Sigmoid colon (tissue), 6 donors: ENCODE measurements at regions not wholly inside any gene's neighbourhood (a gene's known extent, or its start where the extent isn't known, plus 50 kb on each side); places are given as distances from the start of the nearest gene placed in this dataset.

Experiments used
- DNase-seq: peaks from one replicate; pipeline ENCODE4 v3.0.0-alpha.2; 2019
- H3K27ac ChIP-seq, 4 donors: fragments of 200-600 bp; sonication (generic); one replicate each; pipeline ENCODE4 v1.5.1; 2016 to 2019; ENCODE audit warnings: mild to moderate bottlenecking in 1 of 4
- H3K27me3 ChIP-seq, 3 donors: fragments of 200-600 bp; sonication (generic); one replicate each; pipeline ENCODE4 v1.5.1; 2019; ENCODE audit warnings: mild to moderate bottlenecking in 1 of 3
- H3K36me3 ChIP-seq, 4 donors: fragments of 200-600 bp; sonication (generic); one replicate each; pipeline ENCODE4 v1.5.1; 2016 to 2019
- H3K4me1 ChIP-seq, 4 donors: fragments of 200-600 bp; sonication (generic); one replicate each; pipeline ENCODE4 v1.5.1; 2017 to 2019
- H3K4me3 ChIP-seq, 4 donors: fragments of 200-600 bp; sonication (generic); one replicate each; pipeline ENCODE4 v1.5.1; 2017 to 2019; ENCODE audit warnings: mild to moderate bottlenecking in 2 of 4, moderate library complexity in 1 of 4
- H3K9me3 ChIP-seq, 4 donors: fragments of 200-600 bp in 3 of 4; sonication (generic) in 3 of 4; one replicate each; pipeline versions ENCODE4 v1.5.1 to v1.6.1; 2013 to 2019
- CTCF ChIP-seq, 4 experiments: fragments of 450-650 bp in 3 of 4; fragments of 200-600 bp in 1 of 4; IDR thresholded peaks; one replicate each; pipeline ENCODE4 v1.5.1; 2016 to 2019; ENCODE audit warnings: antibody characterized with exemption in 4 of 4, mild to moderate bottlenecking in 3 of 4, moderate library complexity in 2 of 4
- EP300 ChIP-seq, 4 donors: sonication (generic); formaldehyde crosslinking; IDR thresholded peaks; one replicate each; pipeline ENCODE4 v1.6.1; 2017; ENCODE audit warnings: antibody characterized with exemption in 4 of 4
- POLR2A ChIP-seq, 2 donors: fragments of 450-650 bp; IDR thresholded peaks; one replicate each; pipeline ENCODE4 v1.6.1; 2016; ENCODE audit warnings: antibody characterized with exemption in 2 of 2, mild to moderate bottlenecking in 2 of 2, moderate library complexity in 2 of 2
- POLR2AphosphoS5 ChIP-seq, 4 donors: sonication (generic); formaldehyde crosslinking; IDR thresholded peaks; one replicate each; pipeline ENCODE4 v1.6.1; 2017; ENCODE audit warnings: antibody characterized with exemption in 4 of 4
- WGBS, 2 donors: extraction: QIAGEN DNeasy Blood & Tissue Kit; methylation state at CpG; one replicate each; pipeline ENCODE4 v1.1.7; 2013; 5-methylcytosine and 5-hydroxymethylcytosine counted together
- intact Hi-C: fragments of 100-400 bp; cut with DNase I; formaldehyde crosslinking; loops from one replicate; pipeline ENCODE4 v1.15.1; 2023
- donor health status: healthy with polysubstance abuse.
- donor health status: healthy.

- H3K27ac ChIP-seq: no peak overlapping the region
- no peak for TF ChIP-seq CTCF (IDR thresholded peaks at IDR 0.05)
- no peak for TF ChIP-seq POLR2AphosphoS5 (IDR thresholded peaks at IDR 0.05)
- TF ChIP-seq POLR2A (IDR thresholded peaks at IDR 0.05): no peak
- TF ChIP-seq EP300 (IDR thresholded peaks at IDR 0.05): no peak
- WGBS, 2 donors: 32 to 77% methylated on average over 2 of the region's 2 CpGs
- H3K27me3 ChIP-seq: no peaks in the 10 kb centered on the region
- no peak overlapping the region for H3K4me3 ChIP-seq
- DNase-seq: no peak
- no peaks in the 10 kb centered on the region for H3K4me1 ChIP-seq
- H3K36me3 ChIP-seq: no peaks in the 10 kb centered on the region
- intact Hi-C loops: no loop called here
- H3K9me3 ChIP-seq: no peaks in the 10 kb centered on the region
Observed at GRCh38 chr18:25497151-25497794, 145.3 kb upstream of the ZNF521 start.

GRCh38 chr18:25496544-25496943 is 144.6 kb upstream of the ZNF521 start:
- 44 to 46% methylated on average over 2 of the region's 2 CpGs for WGBS, 2 donors
- Histone ChIP-seq H3K27ac (no peak overlapping the region), H3K9me3 (no peaks in the 10 kb centered on the region), H3K4me3 (no peak overlapping the region), H3K27me3 (no peaks in the 10 kb centered on the region), H3K36me3 (no peaks in the 10 kb centered on the region), H3K4me1 (no peaks in the 10 kb centered on the region)
- no peak for DNase-seq
- no peak for TF ChIP-seq POLR2AphosphoS5 (IDR thresholded peaks at IDR 0.05)
- TF ChIP-seq CTCF (IDR thresholded peaks at IDR 0.05): no peak
- TF ChIP-seq POLR2A (IDR thresholded peaks at IDR 0.05): no peak
- no peak for TF ChIP-seq EP300 (IDR thresholded peaks at IDR 0.05)
- intact Hi-C loops: no loop called here

GRCh38 chr18:25495606-25496005 is 143.6 kb upstream of the ZNF521 start:
- no peaks in the 10 kb centered on the region for H3K4me1 ChIP-seq
- WGBS, 2 donors: 65 to 89% methylated on average over 1 of the region's 1 CpG
- no peak overlapping the region for H3K27ac ChIP-seq
- no peak for DNase-seq
- H3K9me3 ChIP-seq: no peaks in the 10 kb centered on the region
- H3K36me3 ChIP-seq: no peaks in the 10 kb centered on the region
- intact Hi-C loops: no loop called here
- H3K4me3 ChIP-seq: no peak overlapping the region
- no peaks in the 10 kb centered on the region for H3K27me3 ChIP-seq
- TF ChIP-seq CTCF (IDR thresholded peaks at IDR 0.05) (no peak), EP300 (IDR thresholded peaks at IDR 0.05) (no peak), POLR2AphosphoS5 (IDR thresholded peaks at IDR 0.05) (no peak), POLR2A (IDR thresholded peaks at IDR 0.05) (no peak)

- WGBS, 2 donors: 63 to 80% methylated on average over 1 of the region's 1 CpG
- Histone ChIP-seq H3K9me3 (no peaks in the 10 kb centered on the region), H3K36me3 (no peaks in the 10 kb centered on the region), H3K4me3 (no peak overlapping the region), H3K4me1 (no peaks in the 10 kb centered on the region), H3K27me3 (no peaks in the 10 kb centered on the region), H3K27ac (no peak overlapping the region)
- no peak for TF ChIP-seq POLR2AphosphoS5 (IDR thresholded peaks at IDR 0.05)
- TF ChIP-seq EP300 (IDR thresholded peaks at IDR 0.05): no peak
- no peak for TF ChIP-seq CTCF (IDR thresholded peaks at IDR 0.05)
- no peak for TF ChIP-seq POLR2A (IDR thresholded peaks at IDR 0.05)
- intact Hi-C loops: no loop called here
- no peak for DNase-seq
Observed at GRCh38 chr18:25494888-25495287, 142.9 kb upstream of the ZNF521 start.

- DNase-seq: no peak
- H3K4me1 ChIP-seq: no peaks in the 10 kb centered on the region
- no peak for TF ChIP-seq POLR2A (IDR thresholded peaks at IDR 0.05)
- no peak for TF ChIP-seq POLR2AphosphoS5 (IDR thresholded peaks at IDR 0.05)
- TF ChIP-seq CTCF (IDR thresholded peaks at IDR 0.05): no peak
- TF ChIP-seq EP300 (IDR thresholded peaks at IDR 0.05): no peak
- H3K36me3 ChIP-seq: no peaks in the 10 kb centered on the region
- H3K27me3 ChIP-seq: no peaks in the 10 kb centered on the region
- intact Hi-C loops: no loop called here
- H3K9me3 ChIP-seq: no peaks in the 10 kb centered on the region
- H3K27ac ChIP-seq: no peak overlapping the region
- no peak overlapping the region for H3K4me3 ChIP-seq
Observed at GRCh38 chr18:25493401-25493800, 141.4 kb upstream of the ZNF521 start.
